NCI-H1694 treated with DMSO at 0.1 percent for 48 hours (cell line): ENCODE measurements at regions not wholly inside any gene's neighbourhood (a gene's known extent, or its start where the extent isn't known, plus 50 kb on each side); places are given as distances from the start of the nearest gene placed in this dataset.
"Not testable (repeated sequence)": the region's sequence is repeated elsewhere in the genome, so short reads cannot be mapped to it uniquely, and the experiment has no call there.

Experiments used
- DNase-seq: peaks from one replicate; lab custom pipeline; 2025; lab: John Stamatoyannopoulos, UW

- DNase-seq: no peak
Observed at GRCh38 chr22:33971561-33971961, 51.3 kb upstream of the LARGE1 start.

GRCh38 chr22:33975841-33976240 is 55.6 kb upstream of the LARGE1 start:
- DNase-seq: no peak

GRCh38 chr22:33983558-33983957 is 63.3 kb upstream of the LARGE1 start:
- DNase-seq: no peak

GRCh38 chr22:33984211-33984610 is 63.9 kb upstream of the LARGE1 start:
- no peak for DNase-seq

GRCh38 chr22:33984656-33985285 is 64.5 kb upstream of the LARGE1 start:
- peak; percentile 93 for DNase-seq

- DNase-seq: no peak
Observed at GRCh38 chr22:33985506-33985905, 65.2 kb upstream of the LARGE1 start.

- no peak for DNase-seq
Observed at GRCh38 chr22:33986167-33986771, 66.0 kb upstream of the LARGE1 start.

GRCh38 chr22:33986954-33987353 is 66.7 kb upstream of the LARGE1 start:
- no peak for DNase-seq

- not testable (repeated sequence) for DNase-seq
Observed at GRCh38 chr22:33989263-33989662, 69.0 kb upstream of the LARGE1 start.

- DNase-seq: no peak
Observed at GRCh38 chr22:33991620-33992019, 71.3 kb upstream of the LARGE1 start.

- no peak for DNase-seq
Observed at GRCh38 chr22:33996824-33997223, 76.5 kb upstream of the LARGE1 start.

GRCh38 chr22:34000879-34001526 is 80.7 kb upstream of the LARGE1 start:
- no peak for DNase-seq

GRCh38 chr22:34001701-34002466 is 81.6 kb upstream of the LARGE1 start:
- DNase-seq: no peak

- DNase-seq: no peak
Observed at GRCh38 chr22:34004058-34004457, 83.8 kb upstream of the LARGE1 start.

GRCh38 chr22:34010259-34010658 is 90.0 kb upstream of the LARGE1 start:
- no peak for DNase-seq

- DNase-seq: no peak
Observed at GRCh38 chr22:34015642-34016041, 95.4 kb upstream of the LARGE1 start.

- no peak for DNase-seq
Observed at GRCh38 chr22:34017205-34017604, 96.9 kb upstream of the LARGE1 start.

- no peak for DNase-seq
Observed at GRCh38 chr22:34019190-34019845, 99.0 kb upstream of the LARGE1 start.

GRCh38 chr22:34035209-34035608 is 114.9 kb upstream of the LARGE1 start:
- DNase-seq: no peak

- no peak for DNase-seq
Observed at GRCh38 chr22:34036931-34037330, 116.7 kb upstream of the LARGE1 start.

- no peak for DNase-seq
Observed at GRCh38 chr22:34038801-34039555, 118.7 kb upstream of the LARGE1 start.

GRCh38 chr22:34045311-34045710 is 125.0 kb upstream of the LARGE1 start:
- no peak for DNase-seq
